ENCODE measurements at regions not wholly inside any gene's neighbourhood (a gene's known extent, or its start where the extent isn't known, plus 50 kb on each side); places are given as distances from the start of the nearest gene placed in this dataset.

GRCh38 chr3:145055375-145056076, 1083.9 kb downstream of the DIPK2A start:
- H3K4me1 Mint-ChIP-seq (ENCODE audit: low read depth), result peaks cover 2% of the 10 kb centered on the region
- H3K27ac Mint-ChIP-seq, result no peak overlapping the region
- TF ChIP-seq CTCF (IDR thresholded peaks at IDR 0.05; ENCODE audit: unreplicated experiment), result no peak
- H3K4me3 Mint-ChIP-seq (ENCODE audit: low read depth), result no peak overlapping the region
- DNase-seq (ENCODE audit: low spot score, unreplicated experiment), result no peak
- peaks cover 5% of the 10 kb centered on the region for H3K9me3 Mint-ChIP-seq (ENCODE audit: low read depth)
- H3K27me3 Mint-ChIP-seq, result no peaks in the 10 kb centered on the region
- H3K36me3 Mint-ChIP-seq (ENCODE audit: insufficient read depth), result peaks cover under 1% of the 10 kb centered on the region

GRCh38 chr3:145058483-145058882, 1086.9 kb downstream of the DIPK2A start:
- H3K9me3 Mint-ChIP-seq (ENCODE audit: low read depth), result peaks cover 14% of the 10 kb centered on the region
- no peak overlapping the region for H3K4me3 Mint-ChIP-seq (ENCODE audit: low read depth)
- H3K27ac Mint-ChIP-seq, result no peak overlapping the region
- H3K36me3 Mint-ChIP-seq (ENCODE audit: insufficient read depth), result peaks cover 5% of the 10 kb centered on the region
- H3K27me3 Mint-ChIP-seq, result no peaks in the 10 kb centered on the region
- H3K4me1 Mint-ChIP-seq (ENCODE audit: low read depth), result no peaks in the 10 kb centered on the region
- TF ChIP-seq CTCF (IDR thresholded peaks at IDR 0.05; ENCODE audit: unreplicated experiment), result no peak
- no peak for DNase-seq (ENCODE audit: low spot score, unreplicated experiment)

- Mint-ChIP-seq H3K36me3 (ENCODE audit: insufficient read depth) (peaks cover 5% of the 10 kb centered on the region), H3K9me3 (ENCODE audit: low read depth) (peaks cover 23% of the 10 kb centered on the region), H3K4me1 (ENCODE audit: low read depth) (no peaks in the 10 kb centered on the region), H3K27ac (no peak overlapping the region), H3K4me3 (ENCODE audit: low read depth) (no peak overlapping the region), H3K27me3 (no peaks in the 10 kb centered on the region)
- no peak for DNase-seq (ENCODE audit: low spot score, unreplicated experiment)
- no peak for TF ChIP-seq CTCF (IDR thresholded peaks at IDR 0.05; ENCODE audit: unreplicated experiment)
Measured at GRCh38 chr3:145063616-145064015, 1092.0 kb downstream of the DIPK2A start.

GRCh38 chr3:145070795-145071194, 1090.2 kb downstream of the PLOD2 start:
- TF ChIP-seq CTCF (IDR thresholded peaks at IDR 0.05; ENCODE audit: unreplicated experiment), result no peak
- H3K4me1 Mint-ChIP-seq (ENCODE audit: low read depth), result no peaks in the 10 kb centered on the region
- DNase-seq (ENCODE audit: low spot score, unreplicated experiment), result no peak
- H3K27me3 Mint-ChIP-seq, result no peaks in the 10 kb centered on the region
- H3K36me3 Mint-ChIP-seq (ENCODE audit: insufficient read depth), result peaks cover 2% of the 10 kb centered on the region
- H3K9me3 Mint-ChIP-seq (ENCODE audit: low read depth), result peaks cover 9% of the 10 kb centered on the region
- H3K4me3 Mint-ChIP-seq (ENCODE audit: low read depth), result no peak overlapping the region
- H3K27ac Mint-ChIP-seq, result no peak overlapping the region

GRCh38 chr3:145079436-145079835, 1081.5 kb downstream of the PLOD2 start:
- H3K36me3 Mint-ChIP-seq (ENCODE audit: insufficient read depth), result no peaks in the 10 kb centered on the region
- no peaks in the 10 kb centered on the region for H3K9me3 Mint-ChIP-seq (ENCODE audit: low read depth)

More at GRCh38 chr3:145079436-145079835, 1081.5 kb downstream of the PLOD2 start:
- no peak overlapping the region for H3K4me3 Mint-ChIP-seq (ENCODE audit: low read depth)
- DNase-seq (ENCODE audit: low spot score, unreplicated experiment), result no peak
- H3K27ac Mint-ChIP-seq, result no peak overlapping the region
- TF ChIP-seq CTCF (IDR thresholded peaks at IDR 0.05; ENCODE audit: unreplicated experiment), result no peak
- H3K4me1 Mint-ChIP-seq (ENCODE audit: low read depth), result peaks cover 1% of the 10 kb centered on the region
- H3K27me3 Mint-ChIP-seq, result no peaks in the 10 kb centered on the region

Measured in progenitor cell of endocrine pancreas (in vitro differentiated cells).